ENCODE measurements at regions not wholly inside any gene's neighbourhood (a gene's known extent, or its start where the extent isn't known, plus 50 kb on each side); places are given as distances from the start of the nearest gene placed in this dataset.

DNA sequence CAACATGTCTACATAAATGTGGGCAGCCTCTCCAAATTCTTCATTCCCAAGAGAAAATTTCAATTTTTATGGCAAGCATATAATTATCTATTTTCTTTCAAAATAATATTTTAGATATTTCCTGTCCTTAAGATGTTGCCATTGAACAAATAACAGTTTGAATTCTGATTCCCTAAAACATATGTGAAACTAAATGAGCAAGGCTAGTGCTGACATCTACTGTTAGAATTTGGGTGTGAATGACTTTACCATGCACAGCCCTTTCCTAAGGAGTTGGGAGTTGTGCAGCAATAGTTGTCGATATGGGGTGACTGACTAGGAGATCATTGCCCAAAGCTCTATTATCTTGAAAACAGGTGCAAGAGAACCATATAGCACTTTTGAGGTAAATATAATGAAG lies 108.2 kb upstream of the SLC38A4 start:
- TF ChIP-seq, protein P1, sequence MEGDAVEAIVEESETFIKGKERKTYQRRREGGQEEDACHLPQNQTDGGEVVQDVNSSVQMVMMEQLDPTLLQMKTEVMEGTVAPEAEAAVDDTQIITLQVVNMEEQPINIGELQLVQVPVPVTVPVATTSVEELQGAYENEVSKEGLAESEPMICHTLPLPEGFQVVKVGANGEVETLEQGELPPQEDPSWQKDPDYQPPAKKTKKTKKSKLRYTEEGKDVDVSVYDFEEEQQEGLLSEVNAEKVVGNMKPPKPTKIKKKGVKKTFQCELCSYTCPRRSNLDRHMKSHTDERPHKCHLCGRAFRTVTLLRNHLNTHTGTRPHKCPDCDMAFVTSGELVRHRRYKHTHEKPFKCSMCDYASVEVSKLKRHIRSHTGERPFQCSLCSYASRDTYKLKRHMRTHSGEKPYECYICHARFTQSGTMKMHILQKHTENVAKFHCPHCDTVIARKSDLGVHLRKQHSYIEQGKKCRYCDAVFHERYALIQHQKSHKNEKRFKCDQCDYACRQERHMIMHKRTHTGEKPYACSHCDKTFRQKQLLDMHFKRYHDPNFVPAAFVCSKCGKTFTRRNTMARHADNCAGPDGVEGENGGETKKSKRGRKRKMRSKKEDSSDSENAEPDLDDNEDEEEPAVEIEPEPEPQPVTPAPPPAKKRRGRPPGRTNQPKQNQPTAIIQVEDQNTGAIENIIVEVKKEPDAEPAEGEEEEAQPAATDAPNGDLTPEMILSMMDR (conservative IDR thresholded peaks at IDR 0.05), result peak; percentile 73
- TF ChIP-seq ZFX (IDR thresholded peaks at IDR 0.05), result no peak
